GM19372 (cell line): ENCODE measurements at regions not wholly inside any gene's neighbourhood (a gene's known extent, or its start where the extent isn't known, plus 50 kb on each side); places are given as distances from the start of the nearest gene placed in this dataset.

Experiments
- ATAC-seq: cut with Tn5 transposase; IDR thresholded peaks from one replicate; pipeline ENCODE4 v1.9.1; 2021; ENCODE audit warnings: mild to moderate bottlenecking, low read depth, moderate library complexity; ENCODE audit not compliant: unreplicated experiment

DNA sequence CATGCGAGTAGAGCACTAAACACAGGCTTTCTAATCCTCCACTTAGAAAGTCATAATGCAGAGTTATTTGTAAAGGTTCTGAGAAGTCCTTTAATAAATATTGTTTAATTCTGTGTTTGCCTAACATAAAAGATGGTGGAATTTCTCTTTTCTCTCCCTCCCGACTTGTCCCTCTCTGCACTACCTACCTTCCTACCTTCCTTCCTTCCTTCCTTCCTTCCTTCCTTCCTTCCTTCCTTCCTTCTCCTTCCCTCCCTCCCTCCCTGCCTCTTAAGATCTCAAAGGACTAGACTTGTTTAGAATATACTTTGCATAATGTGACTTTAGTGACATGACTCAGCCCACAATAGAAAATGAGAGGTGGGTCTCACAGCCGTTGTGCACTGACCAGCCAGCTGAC lies 156.3 kb upstream of the TAPT1 start:
- no peak for ATAC-seq

DNA sequence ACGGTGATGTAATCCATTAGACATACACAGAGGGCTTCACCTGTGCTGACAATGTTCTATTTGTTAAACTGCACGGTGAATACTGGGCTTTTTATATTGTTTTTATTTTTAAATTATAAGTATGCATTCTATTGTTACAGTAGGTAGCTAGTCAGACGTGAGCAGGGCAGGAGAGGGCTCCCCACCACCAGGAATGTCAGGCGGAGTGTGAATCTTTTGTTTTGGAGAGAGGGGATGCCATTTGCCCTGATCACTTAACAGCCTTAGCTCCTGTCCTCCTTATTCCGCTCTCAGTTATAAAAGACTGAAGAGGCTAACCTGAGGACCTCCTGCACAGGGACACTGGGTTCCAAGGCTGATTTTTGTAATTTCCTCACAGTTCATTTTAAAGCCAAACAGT lies 151.6 kb upstream of the TAPT1 start:
- ATAC-seq: no peak

GRCh38 chr4:16365036-16365569 lies 138.8 kb upstream of the TAPT1 start:
- no peak for ATAC-seq

GRCh38 chr4:16360694-16361262 lies 134.5 kb upstream of the TAPT1 start:
- ATAC-seq: no peak

DNA sequence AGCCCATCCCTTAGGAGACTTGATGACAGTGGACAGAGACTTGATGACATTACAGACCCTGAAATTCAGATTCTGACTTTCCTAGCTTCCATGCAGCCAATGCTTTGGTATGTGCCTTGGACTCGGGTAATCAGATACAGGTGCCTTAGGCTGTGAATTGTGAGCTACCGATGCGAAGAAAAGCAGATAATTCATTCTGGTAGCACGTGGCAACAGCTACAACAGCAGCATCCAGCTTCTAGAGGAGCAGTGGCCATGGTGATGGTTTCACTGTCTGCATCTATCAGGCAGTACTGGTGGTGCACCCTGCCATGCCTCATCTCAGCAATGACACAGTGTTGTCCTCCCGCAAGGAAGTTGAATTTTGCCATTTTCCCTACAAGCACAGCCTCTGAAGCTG lies 126.9 kb upstream of the TAPT1 start:
- no peak for ATAC-seq

DNA sequence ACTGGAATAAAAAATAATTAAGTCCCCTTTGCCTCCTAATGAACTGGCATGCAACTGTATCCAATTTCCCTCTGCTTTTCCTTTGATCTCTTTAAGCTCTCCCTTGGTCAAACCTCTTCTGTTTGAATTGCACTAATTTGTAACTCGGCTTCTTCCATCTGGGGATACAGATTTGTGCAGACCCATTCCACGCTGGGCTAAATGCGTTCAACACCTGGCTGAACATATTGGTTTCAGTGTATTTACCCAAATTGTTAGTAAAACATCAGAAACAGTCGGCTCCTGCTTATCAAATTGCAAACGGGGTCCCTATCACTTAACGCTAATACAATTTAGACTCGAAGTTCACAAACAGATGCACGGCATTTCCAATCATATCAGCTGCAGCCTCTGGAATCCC lies 124.9 kb upstream of the TAPT1 start:
- no peak for ATAC-seq

DNA sequence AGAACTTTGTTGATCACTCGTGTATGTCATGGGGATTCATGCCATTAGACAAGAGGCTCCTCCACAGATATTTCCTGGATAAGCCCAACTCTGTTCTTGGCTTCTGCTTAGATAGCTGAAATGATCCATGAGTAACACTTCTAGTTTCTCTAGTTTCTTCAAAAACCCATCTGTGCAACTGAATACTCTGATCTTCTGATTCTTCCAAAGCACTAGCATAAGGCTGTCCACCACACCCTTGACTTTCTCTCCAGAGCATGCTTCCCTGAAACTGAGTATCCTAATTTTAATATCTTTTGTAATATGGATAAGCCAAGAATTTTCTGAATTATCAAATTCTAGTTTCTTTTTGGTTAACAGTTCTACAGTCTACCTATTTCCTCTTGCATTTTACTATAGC lies 118.6 kb upstream of the TAPT1 start:
- ATAC-seq: no peak

- no peak for ATAC-seq
Observed at GRCh38 chr4:16337936-16338335, 111.7 kb upstream of the TAPT1 start.

- no peak for ATAC-seq
Observed at GRCh38 chr4:16334601-16335000, 108.3 kb upstream of the TAPT1 start.

DNA sequence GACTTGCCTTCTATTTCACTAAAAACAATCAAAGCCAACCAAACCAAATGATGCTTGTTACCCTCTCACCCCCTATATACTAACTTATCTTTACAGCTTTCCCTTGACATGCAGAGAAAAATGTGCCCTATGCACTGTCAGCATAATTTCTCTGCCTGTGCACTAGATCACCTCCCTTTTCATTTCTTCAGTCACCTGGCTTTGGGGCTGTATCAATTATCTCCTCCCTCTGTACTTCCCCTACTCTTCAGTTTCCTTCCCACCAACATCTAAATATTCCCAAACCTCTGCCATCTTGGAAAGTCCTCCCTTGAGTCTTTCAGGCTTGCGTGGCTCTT lies 103.5 kb upstream of the TAPT1 start:
- ATAC-seq: no peak

- no peak for ATAC-seq
Observed at GRCh38 chr4:16329125-16329796, 103.0 kb upstream of the TAPT1 start.

GRCh38 chr4:16322183-16322582 lies 95.9 kb upstream of the TAPT1 start:
- ATAC-seq: no peak

DNA sequence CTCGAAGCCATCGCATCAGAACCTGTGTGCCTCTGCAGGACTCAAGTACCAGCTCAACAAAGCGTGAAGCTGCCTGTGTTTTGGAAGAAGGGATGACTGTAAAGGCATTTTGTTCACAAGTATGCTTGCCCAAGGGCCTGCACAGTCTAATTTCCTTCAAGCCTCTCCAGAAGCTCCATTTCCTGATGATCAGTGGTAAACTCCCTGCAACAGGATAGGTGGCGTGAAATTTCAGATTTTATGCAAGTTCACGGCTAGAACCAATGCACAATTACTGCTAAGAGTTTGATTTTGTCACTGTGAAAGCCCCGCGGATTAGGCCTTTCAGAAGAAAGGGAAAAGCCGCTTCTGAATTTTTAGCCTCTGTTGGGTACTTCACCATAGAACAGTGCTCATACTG lies 89.2 kb upstream of the TAPT1 start:
- ATAC-seq: no peak

DNA sequence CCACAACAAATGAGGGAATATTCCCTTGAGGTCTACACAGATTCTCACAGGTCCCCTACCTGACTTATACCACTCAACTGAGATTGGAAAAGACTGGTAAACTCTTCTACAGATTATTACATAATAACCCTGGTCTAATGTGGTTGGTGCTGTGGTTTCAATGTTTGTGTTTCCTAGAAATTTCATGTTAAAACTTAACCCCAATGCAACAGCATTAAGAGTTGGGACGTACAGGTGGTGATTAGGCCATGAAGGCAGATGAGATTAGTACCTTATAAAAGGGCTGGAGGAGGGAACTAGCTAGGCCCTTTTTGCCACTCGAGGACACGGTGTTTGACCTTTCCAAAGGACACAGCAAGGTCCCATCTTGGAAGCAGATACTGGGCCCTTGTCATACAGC lies 84.3 kb upstream of the TAPT1 start:
- no peak for ATAC-seq

- no peak for ATAC-seq
Observed at GRCh38 chr4:16302648-16303047, 76.4 kb upstream of the TAPT1 start.

- no peak for ATAC-seq
Observed at GRCh38 chr4:16297003-16297402, 70.7 kb upstream of the TAPT1 start.

GRCh38 chr4:16294455-16294854 lies 68.2 kb upstream of the TAPT1 start:
- no peak for ATAC-seq

DNA sequence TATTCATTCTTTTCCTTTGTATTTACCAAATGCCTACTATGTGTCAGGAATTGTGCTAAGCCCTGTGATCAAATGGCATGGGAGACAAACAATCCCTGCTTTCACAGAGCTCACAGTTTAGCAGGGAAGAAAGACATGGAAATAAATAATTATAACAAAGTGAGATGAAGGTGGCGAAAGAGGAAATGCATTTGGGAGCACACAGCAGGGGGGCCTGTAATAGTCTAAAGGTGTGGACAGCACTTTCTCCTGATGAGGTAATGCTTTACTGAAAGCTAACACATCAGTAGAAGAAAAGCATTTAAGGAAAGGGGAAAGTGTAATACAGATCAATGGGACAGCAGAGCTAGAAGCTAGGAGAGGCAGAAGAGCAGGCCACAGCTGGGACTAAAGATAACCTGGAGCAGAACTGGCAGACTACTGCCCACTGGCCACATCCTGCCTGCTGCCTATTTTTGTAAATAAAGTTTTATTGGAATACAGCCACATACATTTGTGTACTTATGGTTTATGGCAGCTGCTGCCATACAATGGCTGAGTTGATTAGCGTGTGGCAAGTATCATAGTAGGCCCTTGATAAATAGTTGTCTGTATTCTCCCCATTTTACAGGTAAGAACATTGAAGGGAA lies 67.1 kb upstream of the TAPT1 start:
- ATAC-seq: no peak

- ATAC-seq: no peak
Observed at GRCh38 chr4:16292585-16292984, 66.3 kb upstream of the TAPT1 start.

DNA sequence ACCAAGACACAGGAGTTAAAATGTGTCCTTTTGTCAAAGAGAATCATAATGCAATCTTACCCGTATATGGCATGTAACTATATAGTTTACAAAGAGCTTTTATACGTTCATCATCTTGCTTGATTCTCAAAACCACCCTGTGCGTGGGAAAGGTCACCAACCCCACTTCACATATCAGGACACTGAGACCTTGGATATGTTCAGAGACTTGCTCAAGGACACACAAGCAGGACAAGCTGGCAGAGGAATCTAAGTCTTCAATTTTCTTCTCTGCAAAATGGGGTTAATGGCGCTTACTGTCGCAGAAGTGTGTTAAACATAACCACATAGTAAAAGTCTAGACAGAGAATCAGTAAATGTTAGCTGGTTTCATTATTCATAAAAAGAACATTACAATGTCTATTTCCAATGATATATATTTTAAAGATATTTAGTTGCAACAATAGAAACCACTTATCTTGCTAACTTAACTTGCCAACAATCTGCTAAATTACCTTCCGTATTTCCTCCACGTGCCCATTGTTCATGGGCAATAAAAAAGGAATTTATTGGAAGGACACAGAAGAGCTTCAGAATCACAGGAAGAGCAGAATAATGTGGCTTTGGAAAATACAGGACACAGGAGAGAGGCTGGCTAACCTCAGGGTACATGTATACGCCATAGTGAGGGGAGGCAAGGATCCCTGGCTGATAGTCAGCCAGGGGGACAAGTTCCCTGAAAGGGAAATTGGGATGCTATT lies 64.6 kb upstream of the TAPT1 start:
- ATAC-seq: no peak

GRCh38 chr4:16289897-16290554 lies 63.8 kb upstream of the TAPT1 start:
- ATAC-seq: no peak
